IMR-90 (cell line): ENCODE measurements at regions not wholly inside any gene's neighbourhood (a gene's known extent, or its start where the extent isn't known, plus 50 kb on each side); places are given as distances from the start of the nearest gene placed in this dataset.
A peak's percentile ranks its signal among the peaks of the same experiment; 100 is the strongest.

Source experiments
- ATAC-seq: fragments of 200-7000 bp; cut with Tn5 transposase; 2 replicates; pipeline ENCODE4 v1.9.1; 2020; ENCODE audit warnings: low read depth, mild to moderate bottlenecking, moderate library complexity
- BruUV-seq: library from RNA; stranded (reverse); fragments of 400-500 nt; replicated peaks from 2 replicates; lab custom pipeline; 2021; lab: Mats Ljungman, UMichigan
- CTCF ChIA-PET: fragments of 300-600 bp; formaldehyde crosslinking; extraction: SDS; loops from one replicate; lab custom pipeline; 2021; ENCODE audit warnings: antibody characterized with exemption; lab: Yijun Ruan, JAX
- POLR2A ChIA-PET: fragments of 300-600 bp; sonication (Branson Sonifier 250); formaldehyde crosslinking; loops from one replicate; lab custom pipeline; 2022; ENCODE audit warnings: antibody characterized with exemption; ENCODE audit not compliant: unreplicated experiment; lab: Charles Lee
- DNase-seq: peaks from one replicate; pipeline ENCODE4 v3.0.0; 2013
- H2AFZ ChIP-seq: replicated peaks from 2 replicates; pipeline ENCODE3; 2013; ENCODE audit warnings: low read length, mild to moderate bottlenecking; ENCODE audit not compliant: poor library complexity
- H2AK5ac ChIP-seq: 2 replicates; pipeline ENCODE4 v1.6.1; 2013; ENCODE audit warnings: low read depth, low read length, inconsistent platforms
- H2AK9ac ChIP-seq: replicated peaks from 2 replicates; pipeline ENCODE3; 2013; ENCODE audit warnings: mild to moderate bottlenecking, low read depth, low read length, moderate library complexity; ENCODE audit not compliant: poor library complexity
- H2BK120ac ChIP-seq: 2 replicates; pipeline ENCODE4 v1.6.1; 2013; ENCODE audit warnings: low read depth, low read length, inconsistent platforms
- H2BK15ac ChIP-seq: 3 replicates; pipeline ENCODE4 v1.6.1; 2013; ENCODE audit warnings: low read depth, low read length, inconsistent platforms
- H2BK20ac ChIP-seq: 2 replicates; pipeline ENCODE4 v1.6.1; 2013; ENCODE audit warnings: low read depth, mild to moderate bottlenecking, inconsistent platforms, low read length, moderate library complexity
- H2BK5ac ChIP-seq: 2 replicates; pipeline ENCODE4 v1.6.1; 2013; ENCODE audit warnings: mild to moderate bottlenecking, low read depth, low read length, inconsistent platforms; ENCODE audit not compliant: poor library complexity, severe bottlenecking
- H3K14ac ChIP-seq: replicated peaks from 2 replicates; pipeline ENCODE4 v1.6.1; 2013; ENCODE audit warnings: low read depth, low read length, inconsistent platforms
- H3K18ac ChIP-seq: 2 replicates; pipeline ENCODE4 v1.6.1; 2013; ENCODE audit warnings: low read depth, low read length, control low read depth
- H3K23ac ChIP-seq: 2 replicates; pipeline ENCODE4 v1.6.1; 2013; ENCODE audit warnings: low read depth, low read length, inconsistent platforms
- H3K27ac ChIP-seq: 2 replicates; pipeline ENCODE4 v1.5.1; 2013; ENCODE audit warnings: mild to moderate bottlenecking, control low read depth, low read length; ENCODE audit not compliant: insufficient read depth
- H3K27me3 ChIP-seq: 2 replicates; pipeline ENCODE4 v1.6.1; 2013; ENCODE audit warnings: low read length; ENCODE audit not compliant: control insufficient read depth, insufficient read depth
- H3K36me3 ChIP-seq: 2 replicates; pipeline ENCODE4 v1.6.1; 2013; ENCODE audit warnings: low read length, mixed read lengths; ENCODE audit not compliant: control insufficient read depth, insufficient read depth
- H3K4ac ChIP-seq: 2 replicates; pipeline ENCODE4 v1.6.1; 2013; ENCODE audit warnings: low read depth, low read length, inconsistent platforms
- H3K4me1 ChIP-seq: 2 replicates; pipeline ENCODE4 v1.6.1; 2013; ENCODE audit warnings: low read length, mixed read lengths; ENCODE audit not compliant: control insufficient read depth, insufficient read depth
- H3K4me2 ChIP-seq: 2 replicates; pipeline ENCODE4 v1.6.1; 2013; ENCODE audit warnings: low read depth, mild to moderate bottlenecking, control low read depth, low read length, moderate library complexity
- H3K4me3 ChIP-seq: 2 replicates; pipeline ENCODE4 v1.5.1; 2013; ENCODE audit warnings: low read depth, mild to moderate bottlenecking, control low read depth, low read length, moderate library complexity; ENCODE audit not compliant: insufficient read depth
- H3K56ac ChIP-seq: 2 replicates; pipeline ENCODE4 v1.6.1; 2013; ENCODE audit warnings: low read length, inconsistent platforms; ENCODE audit not compliant: insufficient read depth; ENCODE audit errors: extremely low read depth
- H3K79me1 ChIP-seq, 2 experiments: 2 replicates each; pipeline ENCODE4 v1.6.1; 2013; ENCODE audit warnings: low read length in 2 of 2, inconsistent platforms in 1 of 2, low read depth in 1 of 2
- H3K9ac ChIP-seq: 2 replicates; pipeline ENCODE4 v1.6.1; 2013; ENCODE audit warnings: low read depth, low read length, control low read depth
- H3K9me1 ChIP-seq: 2 replicates; pipeline ENCODE4 v1.6.1; 2013; ENCODE audit warnings: low read length, inconsistent platforms; ENCODE audit not compliant: insufficient read depth
- H3K9me3 ChIP-seq: 2 replicates; pipeline ENCODE4 v1.6.1; 2013; ENCODE audit warnings: low read length; ENCODE audit not compliant: control insufficient read depth, insufficient read depth
- H4K20me1 ChIP-seq: 2 replicates; pipeline ENCODE4 v1.6.1; 2013; ENCODE audit warnings: low read length, inconsistent platforms; ENCODE audit not compliant: insufficient read depth
- H4K5ac ChIP-seq: 2 replicates; pipeline ENCODE4 v1.6.1; 2013; ENCODE audit warnings: mild to moderate bottlenecking, low read depth, low read length, control low read depth
- H4K8ac ChIP-seq, 2 experiments: 2 replicates each; pipeline ENCODE4 v1.6.1; 2013; ENCODE audit warnings: low read depth in 2 of 2, low read length in 2 of 2, control low read depth in 1 of 2, inconsistent platforms in 1 of 2
- H4K91ac ChIP-seq: 2 replicates; pipeline ENCODE4 v1.6.1; 2013; ENCODE audit warnings: low read depth, low read length, inconsistent platforms; ENCODE audit not compliant: insufficient read depth
- BHLHE40 ChIP-seq: fragments of 150-350 bp; IDR thresholded peaks from 2 replicates; pipeline ENCODE4 v1.6.1; 2016; ENCODE audit warnings: mild to moderate bottlenecking, low read depth, low read length
- CEBPB ChIP-seq: IDR thresholded peaks from 2 replicates; pipeline ENCODE4 v1.6.1; 2012; ENCODE audit warnings: low read depth, low read length, improper control_type of control experiment
- CHD1 ChIP-seq: IDR thresholded peaks from 2 replicates; pipeline ENCODE4 v1.6.1; 2012; ENCODE audit warnings: low read depth, low read length, improper control_type of control experiment
- CTCF ChIP-seq: conservative IDR thresholded peaks from 2 replicates; pipeline ENCODE4 v1.5.1; 2012; ENCODE audit warnings: mild to moderate bottlenecking, low read depth, low read length, improper control_type of control experiment
- ELK1 ChIP-seq: fragments of 150-350 bp; IDR thresholded peaks from 2 replicates; pipeline ENCODE4 v1.6.1; 2016; ENCODE audit warnings: low read depth, mild to moderate bottlenecking, low read length, moderate library complexity, borderline replicate concordance
- FOS ChIP-seq: fragments of 150-350 bp; IDR thresholded peaks from 2 replicates; pipeline ENCODE4 v1.6.1; 2016; ENCODE audit warnings: low read depth, low read length
- MAFK ChIP-seq: IDR thresholded peaks from 2 replicates; pipeline ENCODE4 v1.6.1; 2012; ENCODE audit warnings: low read depth, low read length, improper control_type of control experiment
- MAZ ChIP-seq: IDR thresholded peaks from 2 replicates; pipeline ENCODE4 v1.6.1; 2012; ENCODE audit warnings: low read depth, mild to moderate bottlenecking, low read length, improper control_type of control experiment, moderate library complexity, borderline replicate concordance
- MXI1 ChIP-seq: IDR thresholded peaks from 2 replicates; pipeline ENCODE4 v1.6.1; 2012; ENCODE audit warnings: low read depth, mild to moderate bottlenecking, low read length, moderate library complexity, borderline replicate concordance
- NFE2L2 ChIP-seq: fragments of 150-350 bp; IDR thresholded peaks from 2 replicates; pipeline ENCODE4 v1.6.1; 2016; ENCODE audit warnings: low read depth, mild to moderate bottlenecking, low read length
- POLR2A ChIP-seq: IDR thresholded peaks from 2 replicates; pipeline ENCODE4 v1.6.1; 2012; ENCODE audit warnings: mild to moderate bottlenecking, low read depth, low read length
- RAD21 ChIP-seq: IDR thresholded peaks from 2 replicates; pipeline ENCODE4 v1.6.1; 2012; ENCODE audit warnings: low read length, improper control_type of control experiment
- RCOR1 ChIP-seq: IDR thresholded peaks from 2 replicates; pipeline ENCODE4 v1.6.1; 2012; ENCODE audit warnings: mild to moderate bottlenecking, low read length, improper control_type of control experiment; ENCODE audit not compliant: insufficient replicate concordance
- RFX5 ChIP-seq: IDR thresholded peaks from 2 replicates; pipeline ENCODE4 v1.8.0; 2012; ENCODE audit warnings: low read depth, mild to moderate bottlenecking, low read length, moderate library complexity
- SMC3 ChIP-seq: fragments of 150-350 bp; IDR thresholded peaks from 2 replicates; pipeline ENCODE4 v1.6.1; 2016; ENCODE audit warnings: low read depth, mild to moderate bottlenecking, antibody characterized with exemption, low read length, moderate library complexity
- USF2 ChIP-seq: fragments of 150-350 bp; IDR thresholded peaks from 2 replicates; pipeline ENCODE4 v1.6.1; 2017; ENCODE audit warnings: mild to moderate bottlenecking, antibody characterized with exemption, low read length, low read depth
- WGBS, 2 experiments: methylation state at CpG; one replicate each; pipeline versions ENCODE4 v1.1.5 to v1.1.7; 2013; ENCODE audit warnings: missing lambda C conversion rate in 2 of 2; ENCODE audit not compliant: insufficient read length in 1 of 2; ENCODE audit errors: extremely low coverage in 2 of 2; 5-methylcytosine and 5-hydroxymethylcytosine counted together
- dilution Hi-C: fragments of 300-500 bp; cut with HindIII; formaldehyde crosslinking; loops from one replicate; pipeline ENCODE4 v1.14.3; 2018; ENCODE audit warnings: low sequenced_read_pairs; ENCODE audit not compliant: unreplicated experiment
- in situ Hi-C: fragments of 300-500 bp; cut with MboI; formaldehyde crosslinking; loops from 3 replicates; pipeline ENCODE4 v1.14.3; 2019; ENCODE audit warnings: low sequenced_read_pairs, inconsistent platforms, mixed read lengths
- intact Hi-C: fragments of 100-400 bp; cut with micrococcal nuclease; formaldehyde crosslinking; loops from 2 replicates; pipeline ENCODE4 v1.10.0; 2022

- in situ Hi-C loops = no loop called here
Observed at GRCh38 chr13:44762911-44763310, 186.8 kb upstream of the TSC22D1 start.

More at GRCh38 chr13:44762911-44763310, 186.8 kb upstream of the TSC22D1 start:
- ChIA-PET CTCF (interaction anchor here (0.7 kb wide), 1 partner anchor 214 kb away, joined by 3 read pairs; no protein-coding TSS in a partner anchor), POLR2A (no interaction called here)
- H3K18ac ChIP-seq = no peak overlapping the region
- H3K79me1 ChIP-seq = no peaks in the 10 kb centered on the region
- no peak overlapping the region for H2BK120ac ChIP-seq
- H3K4me2 ChIP-seq = no peak overlapping the region
- H2BK5ac ChIP-seq = no peak overlapping the region
- DNase-seq (peak; percentile 45), ATAC-seq (no peak)
- H2AFZ ChIP-seq = no peak overlapping the region
- peaks cover 14% of the 10 kb centered on the region for H3K9me1 ChIP-seq
- H4K5ac ChIP-seq = no peak overlapping the region
- H3K23ac ChIP-seq = no peak overlapping the region
- H3K56ac ChIP-seq = no peak overlapping the region
- H3K36me3 ChIP-seq = no peaks in the 10 kb centered on the region
- dilution Hi-C loops (no loop called here), intact Hi-C loops (no loop called here)
- no peak overlapping the region for H2AK5ac ChIP-seq
- H2BK20ac ChIP-seq = no peak overlapping the region
- no peak overlapping the region for H2AK9ac ChIP-seq
- no peak overlapping the region for H3K27ac ChIP-seq
- no peaks in the 10 kb centered on the region for H4K20me1 ChIP-seq
- TF ChIP-seq MXI1 (no peak), MAZ (no peak), USF2 (no peak), ELK1 (no peak), CHD1 (no peak), MAFK (no peak), FOS (no peak), SMC3 (no peak), CEBPB (no peak), RCOR1 (no peak), POLR2A (no peak), BHLHE40 (no peak), NFE2L2 (no peak), RFX5 (no peak), CTCF (no peak), RAD21 (no peak)
- no peaks in the 10 kb centered on the region for H3K9me3 ChIP-seq
- H2BK15ac ChIP-seq = 0 out of 3 replicates have a peak overlapping the region, but pooled peaks have one; percentile 9
- no peak overlapping the region for H3K4ac ChIP-seq
- H4K8ac ChIP-seq = no peak overlapping the region
- WGBS, 2 experiments = no CpG with 5 or more reads among the region's 1 CpG
- H3K27me3 ChIP-seq = no peaks in the 10 kb centered on the region
- H3K9ac ChIP-seq = no peak overlapping the region
- H3K4me1 ChIP-seq = peaks cover 12% of the 10 kb centered on the region
- BruUV-seq = no TSS peak
- H4K91ac ChIP-seq = no peak overlapping the region
- H3K14ac ChIP-seq = no peak overlapping the region; the same call in 1 of the 2 replicates
- no peak overlapping the region for H3K4me3 ChIP-seq
